Trophoblast cell (in vitro differentiated cells and primary cell): ENCODE measurements at regions not wholly inside any gene's neighbourhood (a gene's known extent, or its start where the extent isn't known, plus 50 kb on each side); places are given as distances from the start of the nearest gene placed in this dataset.
"Not testable (repeated sequence)": the region's sequence is repeated elsewhere in the genome, so short reads cannot be mapped to it uniquely, and the experiment has no call there.

Experiments
- DNase-seq, 2 donors: peaks; one replicate each; pipeline ENCODE4 v3.0.0-alpha.2; 2016
- H2AFZ ChIP-seq: 2 replicates; pipeline ENCODE4 v1.6.1; 2013; ENCODE audit warnings: low read length, moderate library complexity, mild to moderate bottlenecking; ENCODE audit not compliant: insufficient read depth, poor library complexity
- H2AK5ac ChIP-seq: 2 replicates; pipeline ENCODE4 v1.6.1; 2013; ENCODE audit warnings: mild to moderate bottlenecking, low read length
- H2BK120ac ChIP-seq: 2 replicates; pipeline ENCODE4 v1.6.1; 2013; ENCODE audit warnings: low read length, mild to moderate bottlenecking, moderate library complexity; ENCODE audit not compliant: insufficient read depth, poor library complexity
- H2BK12ac ChIP-seq: 2 replicates; pipeline ENCODE4 v1.6.1; 2013; ENCODE audit warnings: mild to moderate bottlenecking, low read length, moderate library complexity
- H2BK5ac ChIP-seq: 2 replicates; pipeline ENCODE4 v1.6.1; 2013; ENCODE audit warnings: low read length, low read depth, moderate library complexity, mild to moderate bottlenecking; ENCODE audit not compliant: poor library complexity
- H3K14ac ChIP-seq: 2 replicates; pipeline ENCODE4 v1.6.1; 2013; ENCODE audit warnings: mild to moderate bottlenecking, low read length
- H3K18ac ChIP-seq: 2 replicates; pipeline ENCODE4 v1.6.1; 2013; ENCODE audit warnings: mild to moderate bottlenecking, low read length
- H3K23ac ChIP-seq: 2 replicates; pipeline ENCODE4 v1.6.1; 2013; ENCODE audit warnings: low read length
- H3K27ac ChIP-seq: 2 replicates; pipeline ENCODE4 v1.5.1; 2013; ENCODE audit warnings: low read depth, mild to moderate bottlenecking, inconsistent platforms, low read length, moderate library complexity
- H3K27me3 ChIP-seq: 2 replicates; pipeline ENCODE4 v1.6.1; 2013; ENCODE audit warnings: inconsistent platforms, mild to moderate bottlenecking, low read length, moderate library complexity; ENCODE audit not compliant: insufficient read depth
- H3K36me3 ChIP-seq, 2 experiments: 1 replicate in 1 of 2; 2 replicates in 1 of 2; pipeline ENCODE4 v1.6.1; 2013; ENCODE audit warnings: low read length in 2 of 2, mild to moderate bottlenecking in 2 of 2, moderate library complexity in 1 of 2; ENCODE audit not compliant: insufficient read depth in 2 of 2, control insufficient read depth in 1 of 2
- H3K4ac ChIP-seq: 2 replicates; pipeline ENCODE4 v1.6.1; 2013; ENCODE audit warnings: low read depth, mild to moderate bottlenecking, low read length, moderate library complexity
- H3K4me1 ChIP-seq, 2 experiments: 1 replicate in 1 of 2; 2 replicates in 1 of 2; pipeline ENCODE4 v1.6.1; 2013; ENCODE audit warnings: low read length in 2 of 2, mild to moderate bottlenecking in 2 of 2, moderate library complexity in 1 of 2; ENCODE audit not compliant: insufficient read depth in 2 of 2, control insufficient read depth in 1 of 2
- H3K4me2 ChIP-seq: 2 replicates; pipeline ENCODE4 v1.6.1; 2013; ENCODE audit warnings: inconsistent platforms, mild to moderate bottlenecking, low read length, moderate library complexity
- H3K4me3 ChIP-seq: 2 replicates; pipeline ENCODE4 v1.5.1; 2013; ENCODE audit warnings: mild to moderate bottlenecking, low read depth, low read length, inconsistent platforms
- H3K79me1 ChIP-seq: one replicate; pipeline ENCODE4 v1.6.1; 2013; ENCODE audit warnings: low read length
- H3K79me2 ChIP-seq: 2 replicates; pipeline ENCODE4 v1.6.1; 2013; ENCODE audit warnings: low read length, mild to moderate bottlenecking; ENCODE audit not compliant: control insufficient read depth, insufficient read depth, poor library complexity
- H3K9ac ChIP-seq: 2 replicates; pipeline ENCODE4 v1.6.1; 2013; ENCODE audit warnings: mild to moderate bottlenecking, low read length
- H3K9me3 ChIP-seq: 2 replicates; pipeline ENCODE4 v1.6.1; 2013; ENCODE audit warnings: low read depth, mild to moderate bottlenecking, control low read depth, inconsistent platforms, low read length; ENCODE audit not compliant: insufficient read depth
- H4K12ac ChIP-seq: 2 replicates; pipeline ENCODE4 v1.6.1; 2013; ENCODE audit warnings: low read depth, mild to moderate bottlenecking, low read length, moderate library complexity
- H4K8ac ChIP-seq: 2 replicates; pipeline ENCODE4 v1.6.1; 2013; ENCODE audit warnings: low read depth, mild to moderate bottlenecking, low read length, moderate library complexity
- H4K91ac ChIP-seq: one replicate; pipeline ENCODE4 v1.6.1; 2013; ENCODE audit warnings: low read depth, mild to moderate bottlenecking, low read length, moderate library complexity
- WGBS: extraction: QIAGEN DNeasy Blood & Tissue Kit; methylation state at CpG from one replicate; pipeline ENCODE4 v1.1.7; 2013; ENCODE audit warnings: missing lambda C conversion rate; ENCODE audit not compliant: insufficient read length, insufficient coverage; ENCODE audit errors: extremely low coverage; 5-methylcytosine and 5-hydroxymethylcytosine counted together

DNA sequence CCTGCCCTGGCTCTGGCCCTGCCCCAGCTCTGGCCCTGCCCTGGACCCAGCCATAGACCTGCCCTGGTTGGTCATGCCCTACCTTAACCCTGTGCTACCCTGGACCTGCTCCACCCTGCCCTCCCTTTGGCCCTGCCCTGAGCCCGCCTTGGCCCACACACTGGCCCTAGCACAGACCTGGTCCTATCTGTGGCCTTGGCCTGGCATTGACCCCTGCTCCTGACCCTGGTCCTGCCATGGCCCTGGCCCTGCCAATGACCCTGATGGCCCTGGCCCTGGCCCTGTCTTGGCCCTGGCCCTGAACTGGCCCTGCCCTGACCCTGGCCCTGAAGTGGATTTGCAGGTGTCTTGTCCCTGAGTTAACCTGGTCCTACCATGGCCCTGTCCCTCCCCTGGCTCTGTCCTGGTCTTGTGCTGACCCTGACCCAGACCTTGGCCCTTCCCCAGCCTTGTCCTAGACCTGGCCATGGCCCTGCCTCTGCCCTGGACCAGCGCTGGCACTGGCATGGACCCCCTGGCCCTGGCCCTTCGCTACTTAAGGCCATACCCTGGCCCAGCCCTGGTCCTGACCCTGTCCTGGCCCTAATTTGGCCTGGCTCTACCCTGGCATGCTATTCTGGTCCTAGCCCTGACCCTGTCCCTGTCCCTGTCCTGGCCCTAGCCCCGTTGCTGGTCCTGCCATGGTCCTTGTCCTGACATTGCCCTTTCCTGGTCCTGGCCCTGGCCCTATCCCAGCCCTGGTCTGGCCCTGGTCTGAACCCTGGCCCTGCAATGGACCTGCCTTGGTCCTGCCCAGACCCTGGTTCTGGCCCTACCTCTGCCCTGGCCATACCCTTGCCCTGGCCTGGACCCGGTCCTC, 253.7 kb downstream of the TP53TG3F start:
- H3K79me2 ChIP-seq, H3K4me2 ChIP-seq, H3K36me3 ChIP-seq, H4K91ac ChIP-seq, H3K14ac ChIP-seq, H3K4me1 ChIP-seq, H3K4me3 ChIP-seq, H3K79me1 ChIP-seq, H3K9ac ChIP-seq, H2BK5ac ChIP-seq, H3K4ac ChIP-seq, H2AK5ac ChIP-seq, H3K18ac ChIP-seq, H4K8ac ChIP-seq, DNase-seq, H3K27me3 ChIP-seq, H4K12ac ChIP-seq, H2AFZ ChIP-seq, H2BK12ac ChIP-seq, H2BK120ac ChIP-seq, H3K23ac ChIP-seq, H3K27ac ChIP-seq: not testable (repeated sequence)
- WGBS = no CpG with 5 or more reads among the region's 5 CpGs
- peaks cover 31% of the 10 kb centered on the region for H3K9me3 ChIP-seq

DNA sequence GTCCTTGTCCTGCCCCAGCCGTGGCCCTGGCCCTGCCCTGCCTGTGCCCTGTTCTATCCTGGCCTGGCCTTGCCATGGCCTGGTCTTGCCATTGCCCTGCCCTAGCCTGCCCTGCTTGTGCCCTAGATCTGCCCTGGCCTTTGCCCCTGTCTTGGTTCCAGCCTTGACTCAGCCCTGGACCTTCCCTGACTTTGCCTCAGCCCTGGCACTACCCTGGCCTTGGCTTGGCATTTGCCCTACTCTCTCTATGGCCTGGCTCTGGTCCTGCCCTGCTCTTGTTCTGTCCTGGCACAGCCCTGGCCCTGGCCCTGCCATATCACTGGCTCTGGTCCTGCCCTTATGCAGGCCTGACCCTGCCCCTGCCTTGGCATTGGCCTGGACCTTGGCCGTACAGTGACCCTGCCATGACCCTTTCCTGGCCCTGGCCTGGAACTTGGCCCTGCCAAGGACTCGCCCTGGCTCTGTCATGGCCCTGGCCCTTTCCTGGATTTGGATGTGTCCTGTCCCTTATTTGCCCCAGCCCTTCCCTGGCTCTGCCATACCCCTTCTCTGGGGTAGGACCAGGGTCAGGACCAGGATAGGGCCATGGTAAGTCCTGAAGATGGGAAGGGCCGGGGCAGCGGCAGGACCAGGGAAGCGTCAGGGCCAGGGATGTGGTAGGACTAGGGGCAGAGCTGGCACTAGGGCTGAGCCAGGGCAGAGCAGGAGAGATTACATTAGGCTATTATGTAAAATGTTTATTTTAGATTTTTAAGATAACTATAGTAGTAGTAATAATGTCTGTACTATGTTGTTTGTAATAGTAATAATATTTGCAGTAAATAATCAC, 254.5 kb downstream of the TP53TG3F start:
- WGBS = no CpG with 5 or more reads among the region's 6 CpGs
- not testable (repeated sequence) for H2AK5ac ChIP-seq

DNA sequence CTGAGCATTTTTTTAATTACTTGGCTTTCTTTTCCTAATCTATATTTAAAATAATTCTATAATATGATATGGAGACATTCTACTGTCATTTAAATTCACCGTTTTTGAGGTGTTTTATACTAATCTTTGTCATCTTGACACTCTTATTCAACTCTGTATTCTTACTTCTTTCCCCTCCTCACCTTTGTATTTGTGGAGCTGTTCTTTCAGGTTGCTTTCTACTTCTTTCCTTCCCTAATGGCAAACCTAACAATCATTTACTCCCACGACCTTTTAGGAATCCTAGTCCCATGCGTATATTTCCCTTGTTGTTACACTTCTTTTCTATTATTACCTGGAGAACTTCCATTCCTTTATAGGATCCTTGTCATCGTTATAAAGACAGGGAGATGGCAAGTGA, 271.8 kb downstream of the TP53TG3F start:
- not testable (repeated sequence) for H4K8ac ChIP-seq, H3K4me2 ChIP-seq, H3K23ac ChIP-seq, H4K12ac ChIP-seq, H2BK120ac ChIP-seq, H2AK5ac ChIP-seq, H2BK5ac ChIP-seq, H2AFZ ChIP-seq, H3K4me1 ChIP-seq, DNase-seq, H3K9ac ChIP-seq, H3K36me3 ChIP-seq, H3K4me3 ChIP-seq, H3K79me2 ChIP-seq, H3K9me3 ChIP-seq, H3K27ac ChIP-seq, H3K18ac ChIP-seq, H3K14ac ChIP-seq, H4K91ac ChIP-seq, H3K27me3 ChIP-seq, H3K79me1 ChIP-seq, H3K4ac ChIP-seq, H2BK12ac ChIP-seq
- WGBS = no CpG with 5 or more reads among the region's 4 CpGs

More for the DNA sequence above, 254.5 kb downstream of the TP53TG3F start:
- H3K79me1 ChIP-seq, H3K9ac ChIP-seq, H2BK12ac ChIP-seq, H3K36me3 ChIP-seq, H4K8ac ChIP-seq, H4K91ac ChIP-seq, H4K12ac ChIP-seq, H3K14ac ChIP-seq, H2BK120ac ChIP-seq, H3K4ac ChIP-seq, H3K4me1 ChIP-seq, H3K4me3 ChIP-seq, DNase-seq, H2AFZ ChIP-seq, H3K27ac ChIP-seq, H3K18ac ChIP-seq, H2BK5ac ChIP-seq, H3K23ac ChIP-seq, H3K27me3 ChIP-seq, H3K4me2 ChIP-seq, H3K79me2 ChIP-seq: not testable (repeated sequence)
- H3K9me3 ChIP-seq = peaks cover 31% of the 10 kb centered on the region

DNA sequence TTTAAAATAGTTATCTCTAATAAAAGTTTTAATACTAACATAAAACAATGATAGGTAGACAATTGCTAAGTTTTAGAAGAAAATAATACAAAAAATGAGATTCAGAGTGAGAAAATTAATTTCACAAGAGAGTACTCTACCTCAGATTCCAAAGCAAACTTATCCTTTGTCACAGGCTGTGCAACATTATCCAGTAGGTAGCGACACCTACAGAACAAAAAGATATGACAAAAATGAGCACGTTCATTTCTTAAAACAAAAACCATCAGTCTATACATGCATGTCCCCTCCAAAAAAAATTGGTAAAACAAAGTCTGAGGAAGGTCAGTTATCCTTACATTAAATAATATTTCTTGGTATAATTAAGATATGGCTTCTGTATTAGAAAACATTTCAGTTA, 275.2 kb downstream of the TP53TG3F start:
- H3K79me2 ChIP-seq, H4K8ac ChIP-seq, H2AFZ ChIP-seq, H2BK120ac ChIP-seq, H3K79me1 ChIP-seq, H3K23ac ChIP-seq, H3K4me2 ChIP-seq, H3K4me3 ChIP-seq, H3K27me3 ChIP-seq, H4K12ac ChIP-seq, H2BK5ac ChIP-seq, H3K4ac ChIP-seq, H4K91ac ChIP-seq, H3K4me1 ChIP-seq, H3K9me3 ChIP-seq, H3K36me3 ChIP-seq, H3K27ac ChIP-seq, H3K18ac ChIP-seq, H2AK5ac ChIP-seq, H3K14ac ChIP-seq, H2BK12ac ChIP-seq, H3K9ac ChIP-seq: not testable (repeated sequence)
- WGBS = no CpG with 5 or more reads among the region's 2 CpGs
- DNase-seq = peak in 1 of 2 donors; percentile 9
